Tibial artery (tissue), 4 donors: ENCODE measurements at regions not wholly inside any gene's neighbourhood (a gene's known extent, or its start where the extent isn't known, plus 50 kb on each side); places are given as distances from the start of the nearest gene placed in this dataset.

Experiments
- DNase-seq, 2 donors: peaks; one replicate each; pipeline ENCODE4 v3.0.0-alpha.2; 2019
- H3K27ac ChIP-seq, 2 donors: fragments of 200-600 bp; sonication (generic) in 1 of 2; 1 replicate in 1 of 2; 2 replicates in 1 of 2; pipeline ENCODE4 v1.5.1; 2018 to 2019; ENCODE audit warnings: mild to moderate bottlenecking in 1 of 2
- H3K27me3 ChIP-seq, 2 donors: fragments of 200-600 bp; sonication (generic) in 1 of 2; one replicate each; pipeline versions ENCODE4 v1.5.1 to v1.6.0; 2016 to 2019
- H3K36me3 ChIP-seq, 3 donors: fragments of 200-600 bp; sonication (generic) in 2 of 3; one replicate each; pipeline ENCODE4 v1.5.1; 2016 to 2019; ENCODE audit warnings: mild to moderate bottlenecking in 2 of 3
- H3K4me1 ChIP-seq, 4 donors: fragments of 200-600 bp; sonication (generic) in 2 of 4; 1 replicate in 3 of 4; 2 replicates in 1 of 4; pipeline ENCODE4 v1.5.1; 2016 to 2019
- H3K4me3 ChIP-seq, 2 donors: fragments of 200-600 bp; sonication (generic) in 1 of 2; 1 replicate in 1 of 2; 2 replicates in 1 of 2; pipeline ENCODE4 v1.5.1; 2018 to 2019; ENCODE audit warnings: mild to moderate bottlenecking in 2 of 2
- H3K9me3 ChIP-seq, 3 donors: fragments of 200-600 bp; sonication (generic) in 1 of 3; one replicate each; pipeline ENCODE4 v1.5.1; 2016 to 2019
- CTCF ChIP-seq, 2 experiments: fragments of 200-600 bp in 1 of 2; fragments of 450-650 bp in 1 of 2; IDR thresholded peaks; one replicate each; pipeline ENCODE4 v1.5.1; 2017 to 2019; ENCODE audit warnings: antibody characterized with exemption in 2 of 2, mild to moderate bottlenecking in 1 of 2, moderate library complexity in 1 of 2
- intact Hi-C: fragments of 100-400 bp; cut with DNase I; formaldehyde crosslinking; loops from one replicate; pipeline ENCODE4 v1.15.0; 2023; ENCODE audit warnings: low total_unique reads

- no peaks in the 10 kb centered on the region for H3K36me3 ChIP-seq
- H3K4me3 ChIP-seq = no peak overlapping the region
- TF ChIP-seq CTCF (IDR thresholded peaks at IDR 0.05) = no peak
- H3K27ac ChIP-seq = no peak overlapping the region
- DNase-seq = no peak
- H3K4me1 ChIP-seq = peaks cover 0 to 7% (median 0%) of the 10 kb centered on the region in 4 donors
- intact Hi-C loops = no loop called here
- H3K9me3 ChIP-seq = no peaks in the 10 kb centered on the region
- no peaks in the 10 kb centered on the region for H3K27me3 ChIP-seq
Measured at GRCh38 chr6:22506496-22506895, 62.9 kb upstream of the HDGFL1 start.

- H3K4me1 ChIP-seq = no peaks in the 10 kb centered on the region
- H3K36me3 ChIP-seq = no peaks in the 10 kb centered on the region
- TF ChIP-seq CTCF (IDR thresholded peaks at IDR 0.05) = no peak
- no peak for DNase-seq
- no peak overlapping the region for H3K4me3 ChIP-seq
- intact Hi-C loops = no loop called here
- H3K27me3 ChIP-seq = no peaks in the 10 kb centered on the region
- no peaks in the 10 kb centered on the region for H3K9me3 ChIP-seq
- no peak overlapping the region for H3K27ac ChIP-seq
Measured at GRCh38 chr6:22512686-22513427, 56.5 kb upstream of the HDGFL1 start.

- Histone ChIP-seq H3K4me1 (no peaks in the 10 kb centered on the region), H3K9me3 (no peaks in the 10 kb centered on the region), H3K4me3 (no peak overlapping the region), H3K27me3 (no peaks in the 10 kb centered on the region), H3K27ac (no peak overlapping the region), H3K36me3 (no peaks in the 10 kb centered on the region)
- TF ChIP-seq CTCF (IDR thresholded peaks at IDR 0.05) = no peak
- DNase-seq = no peak
- intact Hi-C loops = no loop called here
Measured at GRCh38 chr6:22513667-22514066, 55.7 kb upstream of the HDGFL1 start.

GRCh38 chr6:22519237-22519636 lies 50.1 kb upstream of the HDGFL1 start:
- no peaks in the 10 kb centered on the region for H3K9me3 ChIP-seq
- intact Hi-C loops = no loop called here
- TF ChIP-seq CTCF (IDR thresholded peaks at IDR 0.05) = no peak
- H3K4me3 ChIP-seq = no peak overlapping the region
- no peaks in the 10 kb centered on the region for H3K36me3 ChIP-seq
- H3K27ac ChIP-seq = no peak overlapping the region
- DNase-seq = no peak
- no peaks in the 10 kb centered on the region for H3K4me1 ChIP-seq
- H3K27me3 ChIP-seq = no peaks in the 10 kb centered on the region
